ENCODE measurements at regions not wholly inside any gene's neighbourhood (a gene's known extent, or its start where the extent isn't known, plus 50 kb on each side); places are given as distances from the start of the nearest gene placed in this dataset.

DNA sequence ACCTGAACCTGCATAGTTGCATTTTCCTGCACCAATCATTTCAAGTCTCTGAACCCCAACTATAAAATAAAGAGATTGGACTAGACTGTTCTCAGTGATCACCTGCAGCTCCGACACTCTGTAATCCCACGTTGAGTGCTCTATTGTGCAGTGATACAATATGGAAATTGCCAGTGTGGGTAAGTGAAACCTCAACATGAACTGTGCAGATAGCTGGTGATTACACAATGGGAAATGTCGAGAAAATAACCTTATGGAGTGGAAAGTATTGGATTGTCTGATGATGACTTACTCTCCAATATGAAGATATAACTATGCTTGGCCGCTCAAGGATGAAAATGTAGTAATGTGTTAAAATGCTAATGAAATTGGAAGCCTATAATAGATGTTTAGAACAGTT is 293.1 kb upstream of the BRINP1 start:
- intact Hi-C loops (cut with DNase I), result no loop called here
- DNase-seq, result no peak
- WGBS, 4 donors, result 71 to 77% (median 75%) methylated on average over 4 of the region's 4 CpGs
- Histone ChIP-seq H3K36me3 (replicated peaks in 1 of 2) (no peaks in the 10 kb centered on the region), H3K27me3 (no peaks in the 10 kb centered on the region), H3K27ac (no peak overlapping the region), H3K4me3 (no peak overlapping the region), H3K4me1 (replicated peaks in 1 of 2) (no peaks in the 10 kb centered on the region), H3K9me3 (replicated peaks in 1 of 3) (no peaks in the 10 kb centered on the region)
- TF ChIP-seq CTCF (IDR thresholded peaks at IDR 0.05), result no peak
- TF ChIP-seq POLR2A (IDR thresholded peaks at IDR 0.05), result no peak

GRCh38 chr9:119652931-119653330 is 283.7 kb upstream of the BRINP1 start:
- no peak overlapping the region for H3K27ac ChIP-seq
- H3K27me3 ChIP-seq, result no peaks in the 10 kb centered on the region
- no peaks in the 10 kb centered on the region for H3K36me3 ChIP-seq (replicated peaks in 1 of 2)
- H3K4me1 ChIP-seq (replicated peaks in 1 of 2), result no peaks in the 10 kb centered on the region
- DNase-seq, result no peak
- H3K4me3 ChIP-seq, result no peak overlapping the region
- 46 to 60% (median 51%) methylated on average over 5 of the region's 5 CpGs for WGBS, 4 donors
- intact Hi-C loops (cut with DNase I), result no loop called here
- TF ChIP-seq POLR2A (IDR thresholded peaks at IDR 0.05) (no peak), CTCF (IDR thresholded peaks at IDR 0.05) (no peak)
- no peaks in the 10 kb centered on the region for H3K9me3 ChIP-seq (replicated peaks in 1 of 3)

GRCh38 chr9:119649205-119649604 is 280.0 kb upstream of the BRINP1 start:
- Histone ChIP-seq H3K9me3 (replicated peaks in 1 of 3) (no peaks in the 10 kb centered on the region), H3K27me3 (no peaks in the 10 kb centered on the region), H3K4me1 (replicated peaks in 1 of 2) (no peaks in the 10 kb centered on the region), H3K36me3 (replicated peaks in 1 of 2) (no peaks in the 10 kb centered on the region), H3K27ac (no peak overlapping the region), H3K4me3 (no peak overlapping the region)
- intact Hi-C loops (cut with DNase I), result no loop called here
- no peak for DNase-seq
- TF ChIP-seq CTCF (IDR thresholded peaks at IDR 0.05), result no peak
- TF ChIP-seq POLR2A (IDR thresholded peaks at IDR 0.05), result no peak

DNA sequence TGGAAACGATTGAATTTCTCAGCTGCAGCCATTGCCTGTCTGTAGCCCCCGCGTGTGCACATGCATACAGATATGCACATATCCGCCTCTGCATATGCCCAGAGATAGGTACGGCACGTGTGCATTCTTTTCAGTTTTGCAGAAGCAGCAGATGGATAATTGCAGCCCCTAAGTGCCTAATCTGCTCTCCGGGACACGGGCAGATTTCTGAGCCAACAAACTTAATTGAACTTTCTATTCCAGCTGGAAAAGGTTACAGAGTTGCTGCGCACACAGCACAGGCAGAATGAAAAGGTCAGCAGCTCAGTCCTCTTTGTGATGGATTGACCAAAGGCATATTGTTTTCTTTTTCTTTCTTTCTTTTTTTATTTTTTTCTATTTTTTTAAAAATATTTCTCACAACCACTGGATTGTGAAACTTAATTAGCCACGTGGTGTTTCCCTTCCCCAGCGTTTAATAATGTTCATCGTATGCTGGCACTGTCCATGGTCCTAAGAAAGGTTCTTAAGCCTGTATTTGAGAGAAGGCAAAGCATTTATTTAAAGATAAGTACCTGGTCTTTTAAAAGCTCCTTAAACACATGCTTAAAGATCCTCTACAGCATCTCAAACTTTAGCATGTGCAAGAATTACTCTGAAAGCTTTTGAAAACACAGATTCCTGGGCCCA is 270.2 kb upstream of the BRINP1 start:
- no peaks in the 10 kb centered on the region for H3K4me1 ChIP-seq (replicated peaks in 1 of 2)
- WGBS, 4 donors, result 36 to 47% (median 43%) methylated on average over 9 to 12 of the region's 12 CpGs
- H3K9me3 ChIP-seq (replicated peaks in 1 of 3), result no peaks in the 10 kb centered on the region
- H3K27ac ChIP-seq, result no peak overlapping the region
- TF ChIP-seq POLR2A (IDR thresholded peaks at IDR 0.05), result no peak
- no peak for TF ChIP-seq CTCF (IDR thresholded peaks at IDR 0.05)
- intact Hi-C loops (cut with DNase I), result no loop called here
- DNase-seq, result peak in 4 of 7 donors; percentile 9 to 25 (median 18)
- no peaks in the 10 kb centered on the region for H3K27me3 ChIP-seq
- no peaks in the 10 kb centered on the region for H3K36me3 ChIP-seq (replicated peaks in 1 of 2)
- H3K4me3 ChIP-seq, result no peak overlapping the region
